Hepatocyte (in vitro differentiated cells): ENCODE measurements at regions not wholly inside any gene's neighbourhood (a gene's known extent, or its start where the extent isn't known, plus 50 kb on each side); places are given as distances from the start of the nearest gene placed in this dataset.

Experiments
- DNase-seq: peaks from one replicate; pipeline ENCODE4 v3.0.0-alpha.2; 2016; ENCODE audit warnings: low spot score
- H2AFZ ChIP-seq: fragments of 200-600 bp; sonication (generic); 2 replicates; pipeline ENCODE4 v1.6.0; 2016; ENCODE audit warnings: antibody characterized with exemption, mild to moderate bottlenecking
- H3K27ac ChIP-seq: fragments of 200-600 bp; sonication (generic); 2 replicates; pipeline ENCODE4 v1.5.1; 2016; ENCODE audit warnings: mild to moderate bottlenecking
- H3K27me3 ChIP-seq: fragments of 200-600 bp; sonication (generic); 2 replicates; pipeline ENCODE4 v1.6.1; 2016
- H3K36me3 ChIP-seq: fragments of 200-600 bp; sonication (generic); replicated peaks from 2 replicates; pipeline ENCODE4 v1.5.1; 2016; ENCODE audit warnings: low read depth; ENCODE audit not compliant: insufficient read depth
- H3K4me1 ChIP-seq: fragments of 200-600 bp; sonication (generic); 2 replicates; pipeline ENCODE4 v1.5.1; 2016; ENCODE audit warnings: mild to moderate bottlenecking, moderate library complexity; ENCODE audit not compliant: insufficient read depth
- H3K4me2 ChIP-seq: fragments of 200-600 bp; sonication (generic); 2 replicates; pipeline ENCODE4 v1.6.0; 2016
- H3K4me3 ChIP-seq: fragments of 200-600 bp; sonication (generic); 2 replicates; pipeline ENCODE4 v1.5.1; 2016; ENCODE audit warnings: mild to moderate bottlenecking
- H3K79me2 ChIP-seq: fragments of 200-600 bp; sonication (generic); 2 replicates; pipeline ENCODE4 v1.6.0; 2017; ENCODE audit warnings: mild to moderate bottlenecking
- H3K9me2 ChIP-seq: fragments of 200-600 bp; sonication (generic); replicated peaks from 2 replicates; pipeline ENCODE4 v1.6.0; 2017; ENCODE audit warnings: mild to moderate bottlenecking; ENCODE audit not compliant: insufficient read depth
- H3K9me3 ChIP-seq: fragments of 200-600 bp; sonication (generic); 2 replicates; pipeline ENCODE4 v1.5.1; 2016; ENCODE audit warnings: low read depth, mild to moderate bottlenecking
- H4K20me1 ChIP-seq: fragments of 200-600 bp; sonication (generic); 2 replicates; pipeline ENCODE4 v1.6.0; 2016; ENCODE audit warnings: mild to moderate bottlenecking; ENCODE audit not compliant: insufficient read depth, poor library complexity, severe bottlenecking
- EZH2 ChIP-seq: fragments of 200-600 bp; sonication (generic); IDR thresholded peaks from 2 replicates; pipeline ENCODE4 v1.6.1; 2016; ENCODE audit warnings: antibody characterized with exemption, mild to moderate bottlenecking, borderline replicate concordance
- EZH2phosphoT487 ChIP-seq: fragments of 200-600 bp; sonication (generic); IDR thresholded peaks from one replicate; pipeline ENCODE4 v1.6.1; 2018; ENCODE audit warnings: antibody characterized with exemption, mild to moderate bottlenecking, low read depth, moderate library complexity; ENCODE audit not compliant: unreplicated experiment, severe bottlenecking
- WGBS: methylation state at CpG from one replicate; pipeline ENCODE4 v1.1.6; 2016; ENCODE audit warnings: low lambda C conversion rate; ENCODE audit errors: missing lambda C conversion rate; 5-methylcytosine and 5-hydroxymethylcytosine counted together
- TF ChIP-seq, protein P1 (sequence below): fragments of 200-600 bp; sonication (generic); IDR thresholded peaks from 2 replicates; pipeline ENCODE4 v1.5.1; 2016; ENCODE audit warnings: antibody characterized with exemption, mild to moderate bottlenecking; ENCODE audit not compliant: poor library complexity

DNA sequence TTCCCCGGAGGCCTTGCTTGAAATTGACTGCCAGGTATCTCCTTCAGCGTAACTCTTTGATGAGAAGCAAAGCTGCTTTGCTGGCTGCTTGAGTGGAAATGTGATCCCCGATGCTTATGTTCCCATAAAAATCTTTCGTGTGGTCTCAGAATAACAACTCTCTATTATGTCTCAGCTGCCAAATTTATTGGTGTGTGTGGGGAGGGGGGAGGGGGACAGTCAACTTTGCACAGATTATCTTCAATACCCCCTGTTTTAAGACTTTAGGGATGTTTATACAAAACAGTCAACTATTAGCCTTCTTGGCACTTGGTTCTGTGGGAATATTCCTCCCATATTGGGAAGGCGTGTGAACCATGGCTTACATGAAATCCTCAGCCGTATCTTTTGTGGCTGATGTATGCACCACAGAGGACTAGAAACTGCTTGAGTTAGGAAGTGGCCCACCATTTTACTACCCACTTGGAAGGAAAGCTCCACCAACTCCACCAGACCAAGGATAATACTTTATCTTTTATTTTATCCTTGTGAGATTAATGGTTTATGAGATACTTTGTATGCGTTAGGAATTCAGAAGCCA is 101.5 kb upstream of the SLC24A3 start:
- H3K36me3 ChIP-seq = no peaks in the 10 kb centered on the region
- WGBS = 59% methylated on average over 7 of the region's 7 CpGs
- H3K4me1 ChIP-seq = peaks cover 8% of the 10 kb centered on the region
- no peaks in the 10 kb centered on the region for H3K27me3 ChIP-seq
- no peaks in the 10 kb centered on the region for H3K9me3 ChIP-seq
- H3K4me3 ChIP-seq = no peak overlapping the region
- no peak overlapping the region for H2AFZ ChIP-seq
- TF ChIP-seq EZH2phosphoT487 (peak; percentile 54), EZH2 (no peak)
- TF ChIP-seq, protein P1, sequence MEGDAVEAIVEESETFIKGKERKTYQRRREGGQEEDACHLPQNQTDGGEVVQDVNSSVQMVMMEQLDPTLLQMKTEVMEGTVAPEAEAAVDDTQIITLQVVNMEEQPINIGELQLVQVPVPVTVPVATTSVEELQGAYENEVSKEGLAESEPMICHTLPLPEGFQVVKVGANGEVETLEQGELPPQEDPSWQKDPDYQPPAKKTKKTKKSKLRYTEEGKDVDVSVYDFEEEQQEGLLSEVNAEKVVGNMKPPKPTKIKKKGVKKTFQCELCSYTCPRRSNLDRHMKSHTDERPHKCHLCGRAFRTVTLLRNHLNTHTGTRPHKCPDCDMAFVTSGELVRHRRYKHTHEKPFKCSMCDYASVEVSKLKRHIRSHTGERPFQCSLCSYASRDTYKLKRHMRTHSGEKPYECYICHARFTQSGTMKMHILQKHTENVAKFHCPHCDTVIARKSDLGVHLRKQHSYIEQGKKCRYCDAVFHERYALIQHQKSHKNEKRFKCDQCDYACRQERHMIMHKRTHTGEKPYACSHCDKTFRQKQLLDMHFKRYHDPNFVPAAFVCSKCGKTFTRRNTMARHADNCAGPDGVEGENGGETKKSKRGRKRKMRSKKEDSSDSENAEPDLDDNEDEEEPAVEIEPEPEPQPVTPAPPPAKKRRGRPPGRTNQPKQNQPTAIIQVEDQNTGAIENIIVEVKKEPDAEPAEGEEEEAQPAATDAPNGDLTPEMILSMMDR = no peak
- no peak overlapping the region for H3K27ac ChIP-seq
- no peak for DNase-seq
- peak overlapping the region; percentile 13 for H3K4me2 ChIP-seq
- no peaks in the 10 kb centered on the region for H3K79me2 ChIP-seq
- no peaks in the 10 kb centered on the region for H4K20me1 ChIP-seq
- H3K9me2 ChIP-seq = no peaks in the 10 kb centered on the region

DNA sequence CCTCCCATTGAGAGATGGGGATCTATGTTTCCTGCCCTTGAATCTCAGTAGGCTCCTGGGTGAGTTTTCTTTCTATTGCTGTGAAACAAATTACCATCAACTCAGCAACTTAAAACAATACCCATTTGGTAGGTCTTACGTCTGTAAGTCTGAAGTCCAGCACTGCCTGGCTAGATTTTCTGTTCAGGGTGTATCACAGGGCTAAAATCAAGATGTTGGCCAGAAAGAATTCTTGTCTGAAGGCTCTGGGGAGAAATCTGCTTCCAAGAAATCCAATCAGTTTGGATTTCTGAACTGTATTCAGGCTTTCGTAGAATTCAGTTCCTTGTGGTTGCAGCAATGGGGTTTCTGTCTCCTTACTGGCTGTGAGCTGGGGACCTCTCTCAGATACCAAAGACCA is 99.6 kb upstream of the SLC24A3 start:
- no peak for DNase-seq
- WGBS = 90% methylated on average over 2 of the region's 2 CpGs
- TF ChIP-seq EZH2phosphoT487 (no peak), EZH2 (no peak)
- TF ChIP-seq, protein P1 = no peak

DNA sequence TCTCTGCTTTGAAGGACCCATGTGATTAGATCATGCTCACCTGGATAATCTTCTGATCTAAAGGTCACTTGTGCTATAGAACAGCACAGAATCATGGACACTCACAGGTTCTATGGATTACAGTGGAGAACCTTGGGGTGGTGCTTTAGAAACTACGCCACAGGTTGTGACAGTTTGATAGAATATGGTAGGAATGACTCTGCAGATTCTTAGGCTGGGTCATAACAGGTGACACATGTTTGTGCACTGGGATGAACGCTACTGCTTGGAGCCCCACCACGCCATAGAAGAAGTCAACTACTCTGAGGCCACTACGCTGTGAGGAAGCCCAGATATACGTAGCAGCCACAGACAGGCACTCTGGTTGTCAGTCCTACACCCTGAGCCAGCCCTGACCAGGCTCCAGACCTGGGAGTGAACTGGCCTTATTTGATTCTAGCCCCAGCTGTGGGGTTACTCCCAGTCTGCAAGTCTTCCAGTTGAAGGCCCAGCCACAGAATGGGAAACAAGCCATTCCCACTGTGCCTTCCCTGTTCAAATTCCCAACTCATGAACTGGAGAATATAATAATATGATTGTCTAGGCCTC is 99.0 kb upstream of the SLC24A3 start:
- no peaks in the 10 kb centered on the region for H3K27me3 ChIP-seq
- no peak for TF ChIP-seq EZH2phosphoT487
- no peak for TF ChIP-seq EZH2
- TF ChIP-seq, protein P1 = no peak
- no peak overlapping the region for H3K4me3 ChIP-seq
- H3K27ac ChIP-seq = no peak overlapping the region
- H3K9me3 ChIP-seq = no peaks in the 10 kb centered on the region
- H2AFZ ChIP-seq = no peak overlapping the region
- no peak for DNase-seq
- H3K79me2 ChIP-seq = no peaks in the 10 kb centered on the region
- no peaks in the 10 kb centered on the region for H4K20me1 ChIP-seq
- H3K4me1 ChIP-seq = peaks cover 8% of the 10 kb centered on the region
- WGBS = 95% methylated on average over 5 of the region's 5 CpGs
- H3K9me2 ChIP-seq = no peaks in the 10 kb centered on the region
- no peak overlapping the region for H3K4me2 ChIP-seq
- H3K36me3 ChIP-seq = no peaks in the 10 kb centered on the region

More for the DNA sequence above, 99.6 kb upstream of the SLC24A3 start:
- Histone ChIP-seq H3K9me3 (no peaks in the 10 kb centered on the region), H3K79me2 (no peaks in the 10 kb centered on the region), H2AFZ (no peak overlapping the region), H3K4me3 (no peak overlapping the region), H3K9me2 (no peaks in the 10 kb centered on the region), H3K27me3 (no peaks in the 10 kb centered on the region), H3K4me2 (no peak overlapping the region), H3K27ac (no peak overlapping the region), H3K36me3 (no peaks in the 10 kb centered on the region), H4K20me1 (no peaks in the 10 kb centered on the region), H3K4me1 (peaks cover 8% of the 10 kb centered on the region)
